ENCODE measurements at regions not wholly inside any gene's neighbourhood (a gene's known extent, or its start where the extent isn't known, plus 50 kb on each side); places are given as distances from the start of the nearest gene placed in this dataset.

DNA sequence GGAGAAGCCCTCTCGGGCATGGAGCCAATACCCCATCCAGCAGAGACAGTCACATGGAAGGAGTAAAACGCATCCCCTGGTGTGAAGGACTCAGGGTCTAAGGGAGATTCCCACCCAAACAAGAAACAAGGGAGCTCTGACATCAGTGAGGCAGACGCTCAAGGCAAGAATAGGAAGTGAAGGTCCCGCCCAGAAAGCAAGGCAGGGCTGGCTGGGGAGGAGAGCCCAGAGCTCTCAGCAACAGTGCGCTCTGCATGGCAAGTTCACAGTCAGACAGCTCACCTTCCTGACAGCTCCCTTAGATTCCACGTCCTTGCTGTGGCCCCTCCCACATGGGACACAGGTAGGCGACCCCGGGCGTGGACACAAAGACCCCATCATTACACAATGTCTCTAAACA lies 85.6 kb downstream of the TTLL2 start:
- H3K4me2 ChIP-seq = no peak overlapping the region
- H3K27ac ChIP-seq = no peak overlapping the region
- no peaks in the 10 kb centered on the region for H3K9me3 ChIP-seq
- no peak overlapping the region for H3K4me3 ChIP-seq
- 55% methylated on average over 9 of the region's 9 CpGs for WGBS (ENCODE audit: missing lambda C conversion rate)
- H3K4me1 ChIP-seq = no peaks in the 10 kb centered on the region
- DNase-seq (ENCODE audit: low read depth in 1 of 2, low spot score in 1 of 2) = no peak
- POLR2A ChIA-PET = no interaction called here
- no peak for FAIRE-seq
- no peak for ATAC-seq
- CTCF ChIA-PET = no interaction called here
- TF ChIP-seq HOXB5 (CRISPR knock-in tag; IDR thresholded peaks at IDR 0.05) (no peak), HOXB13 (CRISPR knock-in tag; IDR thresholded peaks at IDR 0.05; ENCODE audit: low read depth) (no peak)

DNA sequence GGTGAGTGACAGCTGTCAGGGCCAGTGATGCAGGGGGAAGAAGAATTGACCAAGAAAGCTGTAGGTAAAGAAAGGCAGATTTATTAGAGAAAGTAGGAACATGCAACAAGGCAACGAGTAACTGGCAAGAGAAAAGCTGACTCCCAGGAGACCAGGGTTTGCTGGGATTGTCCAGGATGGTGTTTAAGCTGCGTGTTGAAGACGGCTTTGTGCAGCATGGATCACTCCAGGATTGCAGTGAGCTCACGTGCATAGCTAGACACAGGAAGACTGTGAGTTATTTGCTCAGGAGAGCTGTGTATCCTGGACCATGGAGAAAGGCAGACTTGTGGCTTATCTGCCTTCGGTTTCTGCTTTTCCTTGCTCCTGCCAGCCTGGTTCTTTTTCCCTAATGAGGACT lies 87.6 kb downstream of the TTLL2 start:
- ChIA-PET POLR2A (no interaction called here), CTCF (no interaction called here)
- Histone ChIP-seq H3K9me3 (no peaks in the 10 kb centered on the region), H3K27ac (no peak overlapping the region), H3K4me2 (no peak overlapping the region), H3K4me3 (no peak overlapping the region), H3K4me1 (no peaks in the 10 kb centered on the region)
- no peak for FAIRE-seq
- 33% methylated on average over 5 of the region's 5 CpGs for WGBS (ENCODE audit: missing lambda C conversion rate)
- ATAC-seq = no peak
- TF ChIP-seq RFX5 (IDR thresholded peaks at IDR 0.05) (no peak), PBX3 (IDR thresholded peaks at IDR 0.05) (no peak), FOXS1 (CRISPR knock-in tag; IDR thresholded peaks at IDR 0.05) (no peak), MAZ (IDR thresholded peaks at IDR 0.05; ENCODE audit: borderline replicate concordance, low read depth, low read length) (no peak), ZSCAN20 (CRISPR knock-in tag; IDR thresholded peaks at IDR 0.05) (no peak), EHF (CRISPR knock-in tag; IDR thresholded peaks at IDR 0.05) (no peak), FOSL2 (IDR thresholded peaks at IDR 0.05) (no peak), FOSL2 (CRISPR knock-in tag; IDR thresholded peaks at IDR 0.05) (no peak), SMC3 (IDR thresholded peaks at IDR 0.05) (no peak)
- DNase-seq (ENCODE audit: low read depth in 1 of 2, low spot score in 1 of 2) = no peak

DNA sequence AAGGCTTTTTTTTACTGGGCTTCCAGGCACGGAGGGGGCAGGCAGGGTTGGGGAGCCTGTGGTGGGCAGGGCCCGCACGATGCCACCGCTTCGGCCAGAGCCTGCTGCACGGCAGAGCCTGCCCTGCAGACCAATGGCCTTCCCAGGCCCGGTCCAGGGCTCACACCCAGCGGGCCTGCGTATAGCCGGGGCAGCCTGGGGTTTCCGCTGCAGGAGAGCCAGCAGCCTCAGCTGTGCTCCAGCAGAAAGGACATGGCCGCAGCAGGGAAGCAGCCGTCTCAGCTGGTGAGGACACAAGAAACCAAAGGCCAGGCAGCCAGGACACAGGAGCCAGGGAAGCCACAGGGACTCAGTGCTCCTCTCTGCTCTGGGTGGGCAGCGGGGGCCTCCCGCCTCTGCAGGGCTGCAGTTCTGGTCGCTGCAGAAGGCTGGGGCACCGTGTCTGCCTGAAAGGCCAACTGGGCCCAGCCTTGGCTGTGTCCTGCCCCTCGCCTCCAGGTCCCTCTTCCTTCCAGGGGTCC lies 90.6 kb downstream of the TTLL2 start:
- ChIA-PET POLR2A (no interaction called here), CTCF (interaction anchor here (1.8 kb wide), 1 partner anchor 11 kb away, joined by 4 read pairs; no protein-coding TSS in a partner anchor)
- WGBS (ENCODE audit: missing lambda C conversion rate) = 50% methylated on average over 4 of the region's 18 CpGs
- Histone ChIP-seq H3K4me3 (no peak overlapping the region), H3K4me1 (no peaks in the 10 kb centered on the region), H3K27ac (no peak overlapping the region), H3K9me3 (no peaks in the 10 kb centered on the region), H3K4me2 (no peak overlapping the region)
- FAIRE-seq (no peak), DNase-seq (ENCODE audit: low read depth in 1 of 2, low spot score in 1 of 2) (no peak), ATAC-seq (no peak)
- no peak for TF ChIP-seq RAD21 (conservative IDR thresholded peaks at IDR 0.05 in 1 of 2, IDR thresholded peaks at IDR 0.05 in 1 of 2)
- no peak for TF ChIP-seq EHMT2 (IDR thresholded peaks at IDR 0.05; ENCODE audit: low read depth)
- no peak for TF ChIP-seq REST (IDR thresholded peaks at IDR 0.05)

- no peak for FAIRE-seq
- H3K27ac ChIP-seq = no peak overlapping the region
- POLR2A ChIA-PET = no interaction called here
- H3K4me1 ChIP-seq = no peaks in the 10 kb centered on the region
- 52% methylated on average over 11 of the region's 12 CpGs for WGBS (ENCODE audit: missing lambda C conversion rate)
- no peak overlapping the region for H3K4me2 ChIP-seq
- no peak for ATAC-seq
- no peaks in the 10 kb centered on the region for H3K9me3 ChIP-seq
- TF ChIP-seq JUN (IDR thresholded peaks at IDR 0.05) = no peak
- TF ChIP-seq RNF2 (IDR thresholded peaks at IDR 0.05; ENCODE audit: borderline replicate concordance, low read depth) = no peak
- no peak for TF ChIP-seq JUNB (IDR thresholded peaks at IDR 0.05)
- no peak for TF ChIP-seq NPAS2 (CRISPR knock-in tag; IDR thresholded peaks at IDR 0.05; ENCODE audit: borderline replicate concordance)
- TF ChIP-seq CBX2 (IDR thresholded peaks at IDR 0.05; ENCODE audit: borderline replicate concordance, low read depth) = no peak
- no peak for DNase-seq (ENCODE audit: low read depth in 1 of 2, low spot score in 1 of 2)
- H3K4me3 ChIP-seq = no peak overlapping the region
- CTCF ChIA-PET = no interaction called here
These were observed 92.0 kb downstream of the TTLL2 start for GRCh38 chr6:167416676-167417430.

All from A549 (cell line).